ENCODE measurements at regions not wholly inside any gene's neighbourhood (a gene's known extent, or its start where the extent isn't known, plus 50 kb on each side); places are given as distances from the start of the nearest gene placed in this dataset.

- no peak for DNase-seq (ENCODE audit: low read depth)
- H3K4me3 ChIP-seq (ENCODE audit: control insufficient read depth, low read depth, low read length) = no peak overlapping the region
- no peak for TF ChIP-seq CTCF (conservative IDR thresholded peaks at IDR 0.05; ENCODE audit: control insufficient read depth, insufficient read depth, low read depth, low read length)
These were observed 58.6 kb upstream of the CXCL8 start for GRCh38 chr4:73681776-73682175.

GRCh38 chr4:73682508-73682907 lies 57.9 kb upstream of the CXCL8 start:
- TF ChIP-seq CTCF (conservative IDR thresholded peaks at IDR 0.05; ENCODE audit: control insufficient read depth, insufficient read depth, low read depth, low read length) = no peak
- no peak overlapping the region for H3K4me3 ChIP-seq (ENCODE audit: control insufficient read depth, low read depth, low read length)
- DNase-seq (ENCODE audit: low read depth) = no peak

DNA sequence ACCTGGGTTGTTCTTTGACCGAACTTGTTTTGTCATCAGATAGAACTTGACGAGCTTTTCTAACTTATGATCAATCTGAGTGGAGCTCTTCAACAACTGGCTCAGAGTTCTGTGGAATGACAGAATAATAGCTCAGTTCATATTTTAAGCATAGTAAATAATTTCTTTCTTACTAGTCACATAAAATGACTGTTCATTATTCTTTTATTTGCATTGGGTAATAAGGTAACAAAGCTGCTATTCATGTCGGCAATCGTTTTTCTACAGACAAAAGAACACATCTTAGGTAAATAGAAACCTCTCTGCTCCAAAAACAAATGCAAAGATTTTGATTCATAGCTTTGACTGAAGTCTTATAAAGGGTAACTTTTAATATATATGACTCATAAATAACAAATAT lies 57.3 kb upstream of the CXCL8 start:
- no peak for DNase-seq (ENCODE audit: low read depth)
- no peak for TF ChIP-seq CTCF (conservative IDR thresholded peaks at IDR 0.05; ENCODE audit: control insufficient read depth, insufficient read depth, low read depth, low read length)
- no peak overlapping the region for H3K4me3 ChIP-seq (ENCODE audit: control insufficient read depth, low read depth, low read length)

DNA sequence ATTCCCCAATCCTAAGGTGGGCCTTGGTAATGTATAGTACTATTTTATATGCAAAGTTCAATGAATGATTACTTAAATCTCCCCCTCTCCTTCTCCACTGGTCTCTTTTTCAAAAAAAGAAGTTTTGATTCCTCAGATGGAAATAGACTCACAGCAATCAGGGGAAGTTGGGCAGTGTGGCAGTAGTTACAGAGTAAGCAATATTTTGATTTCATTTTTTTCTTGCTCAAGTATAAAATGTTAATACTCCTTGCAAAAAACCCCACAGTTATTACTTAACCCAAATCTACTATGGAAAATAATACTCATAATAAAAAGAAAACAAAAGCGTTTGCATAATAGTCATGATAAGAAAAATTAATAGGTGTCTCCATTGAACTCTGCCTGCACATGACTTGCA lies 56.9 kb upstream of the CXCL8 start:
- DNase-seq (ENCODE audit: low read depth) = no peak
- no peak overlapping the region for H3K4me3 ChIP-seq (ENCODE audit: control insufficient read depth, low read depth, low read length)
- TF ChIP-seq CTCF (conservative IDR thresholded peaks at IDR 0.05; ENCODE audit: control insufficient read depth, insufficient read depth, low read depth, low read length) = no peak

GRCh38 chr4:73684097-73684496 lies 56.3 kb upstream of the CXCL8 start:
- TF ChIP-seq CTCF (conservative IDR thresholded peaks at IDR 0.05; ENCODE audit: control insufficient read depth, insufficient read depth, low read depth, low read length) = no peak
- no peak for DNase-seq (ENCODE audit: low read depth)
- H3K4me3 ChIP-seq (ENCODE audit: control insufficient read depth, low read depth, low read length) = no peak overlapping the region

- no peak overlapping the region for H3K4me3 ChIP-seq (ENCODE audit: control insufficient read depth, low read depth, low read length)
- no peak for DNase-seq (ENCODE audit: low read depth)
- TF ChIP-seq CTCF (conservative IDR thresholded peaks at IDR 0.05; ENCODE audit: control insufficient read depth, insufficient read depth, low read depth, low read length) = no peak
These were observed 55.3 kb upstream of the CXCL8 start for GRCh38 chr4:73685052-73685451.

DNA sequence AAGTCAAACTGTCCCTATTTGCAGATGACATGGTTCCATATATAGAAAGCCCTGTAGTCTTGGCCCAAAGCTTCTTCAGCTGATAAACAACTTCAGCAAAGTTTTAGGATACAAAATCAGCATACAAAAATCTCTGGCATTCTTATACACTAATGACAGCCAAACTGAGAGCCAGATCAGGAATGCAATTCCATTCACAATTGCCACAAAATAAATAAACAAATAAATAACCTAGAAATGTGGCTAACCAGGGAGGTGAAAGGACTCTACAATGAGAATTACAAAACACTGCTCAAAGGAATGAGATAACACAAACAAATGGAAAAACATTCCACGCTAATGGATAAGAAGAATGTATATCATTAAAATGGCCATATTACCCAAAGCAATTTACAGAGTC lies 52.9 kb upstream of the CXCL8 start:
- DNase-seq (ENCODE audit: low read depth) = no peak
- H3K4me3 ChIP-seq (ENCODE audit: control insufficient read depth, low read depth, low read length) = no peak overlapping the region
- no peak for TF ChIP-seq CTCF (conservative IDR thresholded peaks at IDR 0.05; ENCODE audit: control insufficient read depth, insufficient read depth, low read depth, low read length)
